ENCODE measurements at regions not wholly inside any gene's neighbourhood (a gene's known extent, or its start where the extent isn't known, plus 50 kb on each side); places are given as distances from the start of the nearest gene placed in this dataset.

- no peak for DNase-seq
- H3K27me3 ChIP-seq (ENCODE audit: low read depth): no peaks in the 10 kb centered on the region
- no peak for TF ChIP-seq CTCF (IDR thresholded peaks at IDR 0.05)
- H3K4me1 ChIP-seq: no peaks in the 10 kb centered on the region
- ATAC-seq: no peak
- H3K36me3 ChIP-seq: no peaks in the 10 kb centered on the region
- no peaks in the 10 kb centered on the region for H3K9me3 ChIP-seq
- intact Hi-C loops (cut with DNase I): no loop called here
- no peak overlapping the region for H3K27ac ChIP-seq
- no peak overlapping the region for H3K4me3 ChIP-seq
Measured at GRCh38 chr18:5768454-5768853, 126.9 kb downstream of the TMEM200C start.

- Histone ChIP-seq H3K9me3 (no peaks in the 10 kb centered on the region), H3K27ac (no peak overlapping the region), H3K4me3 (no peak overlapping the region), H3K36me3 (no peaks in the 10 kb centered on the region), H3K27me3 (ENCODE audit: low read depth) (no peaks in the 10 kb centered on the region), H3K4me1 (no peaks in the 10 kb centered on the region)
- ATAC-seq (no peak), DNase-seq (no peak)
- TF ChIP-seq CTCF (IDR thresholded peaks at IDR 0.05): no peak
- intact Hi-C loops (cut with DNase I): no loop called here
Measured at GRCh38 chr18:5759194-5759593, 136.1 kb downstream of the TMEM200C start.

GRCh38 chr18:5756823-5757222 lies 138.5 kb downstream of the TMEM200C start:
- intact Hi-C loops (cut with DNase I): no loop called here
- no peaks in the 10 kb centered on the region for H3K36me3 ChIP-seq
- ATAC-seq: no peak
- no peak for DNase-seq
- no peak overlapping the region for H3K27ac ChIP-seq
- TF ChIP-seq CTCF (IDR thresholded peaks at IDR 0.05): no peak
- H3K4me1 ChIP-seq: no peaks in the 10 kb centered on the region
- H3K4me3 ChIP-seq: no peak overlapping the region
- H3K9me3 ChIP-seq: no peaks in the 10 kb centered on the region
- H3K27me3 ChIP-seq (ENCODE audit: low read depth): no peaks in the 10 kb centered on the region

- no peaks in the 10 kb centered on the region for H3K27me3 ChIP-seq (ENCODE audit: low read depth)
- H3K4me1 ChIP-seq: no peaks in the 10 kb centered on the region
- no peaks in the 10 kb centered on the region for H3K36me3 ChIP-seq
- TF ChIP-seq CTCF (IDR thresholded peaks at IDR 0.05): no peak
- H3K4me3 ChIP-seq: no peak overlapping the region
- no peaks in the 10 kb centered on the region for H3K9me3 ChIP-seq
- DNase-seq (no peak), ATAC-seq (no peak)
- intact Hi-C loops (cut with DNase I): no loop called here
- H3K27ac ChIP-seq: no peak overlapping the region
Measured at GRCh38 chr18:5747678-5748077, 147.6 kb downstream of the TMEM200C start.

GRCh38 chr18:5746844-5747243 lies 148.5 kb downstream of the TMEM200C start:
- no peak for ATAC-seq
- H3K9me3 ChIP-seq: no peaks in the 10 kb centered on the region
- H3K4me1 ChIP-seq: no peaks in the 10 kb centered on the region
- no peaks in the 10 kb centered on the region for H3K27me3 ChIP-seq (ENCODE audit: low read depth)
- TF ChIP-seq CTCF (IDR thresholded peaks at IDR 0.05): no peak
- no peak for DNase-seq
- no peak overlapping the region for H3K27ac ChIP-seq
- intact Hi-C loops (cut with DNase I): no loop called here
- H3K4me3 ChIP-seq: no peak overlapping the region
- H3K36me3 ChIP-seq: no peaks in the 10 kb centered on the region

- no peak for TF ChIP-seq CTCF (IDR thresholded peaks at IDR 0.05)
- Histone ChIP-seq H3K9me3 (no peaks in the 10 kb centered on the region), H3K27ac (no peak overlapping the region), H3K4me1 (no peaks in the 10 kb centered on the region), H3K36me3 (no peaks in the 10 kb centered on the region), H3K27me3 (ENCODE audit: low read depth) (no peaks in the 10 kb centered on the region), H3K4me3 (no peak overlapping the region)
- DNase-seq (no peak), ATAC-seq (no peak)
- intact Hi-C loops (cut with DNase I): no loop called here
Measured at GRCh38 chr18:5744659-5745058, 150.7 kb downstream of the TMEM200C start.
